ENCODE measurements at regions not wholly inside any gene's neighbourhood (a gene's known extent, or its start where the extent isn't known, plus 50 kb on each side); places are given as distances from the start of the nearest gene placed in this dataset.
A peak's percentile ranks its signal among the peaks of the same experiment; 100 is the strongest.

DNA sequence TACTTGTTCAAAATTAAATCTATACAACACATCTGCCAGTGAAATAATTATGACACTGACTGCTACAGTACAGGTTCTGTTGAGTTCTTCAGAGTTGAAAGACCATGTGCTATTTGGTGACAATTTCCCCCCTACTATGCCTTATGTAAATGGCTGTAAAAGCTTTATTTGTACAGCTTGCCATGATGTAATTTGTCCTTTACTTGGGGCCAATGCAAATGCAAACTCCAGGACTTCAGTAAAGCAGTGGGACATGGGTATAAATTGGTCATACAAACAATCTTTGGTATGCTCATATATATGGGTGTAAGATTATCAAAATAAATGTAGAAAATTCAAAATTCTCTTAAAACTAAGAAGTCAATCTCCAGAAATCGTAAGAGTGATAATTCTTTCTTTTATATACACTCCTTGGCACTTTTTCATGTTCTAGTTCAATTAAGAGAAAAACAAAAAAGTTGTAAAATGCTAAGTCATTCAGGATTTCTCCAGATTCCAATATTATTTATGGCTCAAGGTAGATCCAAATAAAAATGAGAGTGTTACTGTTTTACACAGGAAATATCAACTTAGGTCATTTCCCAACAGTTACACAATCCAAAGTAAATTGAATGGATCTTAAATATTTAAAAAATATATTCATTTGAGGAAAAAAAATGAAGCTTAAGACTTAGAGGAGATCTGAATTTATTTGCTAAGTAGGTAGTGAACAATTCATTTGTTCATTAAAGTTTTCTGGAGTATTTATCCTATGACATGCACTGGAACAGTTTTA, 1310.5 kb upstream of the CITED2 start:
- Histone ChIP-seq H3K4me1 (ENCODE audit: insufficient read depth, low read length, severe bottlenecking) (no peaks in the 10 kb centered on the region), H3F3A (ENCODE audit: insufficient read depth, low read length) (no peaks in the 10 kb centered on the region; the same call in 1 of the 2 replicates), H3K4me2 (ENCODE audit: low read length) (no peak overlapping the region), H3K79me2 (ENCODE audit: insufficient read depth, low read length) (no peaks in the 10 kb centered on the region), H3K9ac (ENCODE audit: low read length) (no peak overlapping the region), H2AFZ (ENCODE audit: low read length) (no peak overlapping the region), H4K20me1 (ENCODE audit: insufficient read depth, low read length) (no peaks in the 10 kb centered on the region), H3K36me3 (ENCODE audit: insufficient read depth, low read length) (no peaks in the 10 kb centered on the region), H3K27ac (ENCODE audit: low read depth, low read length, poor library complexity, severe bottlenecking) (no peak overlapping the region), H3K9me3 (ENCODE audit: low read length) (no peaks in the 10 kb centered on the region), H3K4me3 (ENCODE audit: low read depth, low read length, poor library complexity, severe bottlenecking) (no peak overlapping the region), H3K9me2 (ENCODE audit: low read depth, low read length) (no peaks in the 10 kb centered on the region), H3K27me3 (ENCODE audit: insufficient read depth, low read length) (no peaks in the 10 kb centered on the region)
- TF ChIP-seq, protein P1, sequence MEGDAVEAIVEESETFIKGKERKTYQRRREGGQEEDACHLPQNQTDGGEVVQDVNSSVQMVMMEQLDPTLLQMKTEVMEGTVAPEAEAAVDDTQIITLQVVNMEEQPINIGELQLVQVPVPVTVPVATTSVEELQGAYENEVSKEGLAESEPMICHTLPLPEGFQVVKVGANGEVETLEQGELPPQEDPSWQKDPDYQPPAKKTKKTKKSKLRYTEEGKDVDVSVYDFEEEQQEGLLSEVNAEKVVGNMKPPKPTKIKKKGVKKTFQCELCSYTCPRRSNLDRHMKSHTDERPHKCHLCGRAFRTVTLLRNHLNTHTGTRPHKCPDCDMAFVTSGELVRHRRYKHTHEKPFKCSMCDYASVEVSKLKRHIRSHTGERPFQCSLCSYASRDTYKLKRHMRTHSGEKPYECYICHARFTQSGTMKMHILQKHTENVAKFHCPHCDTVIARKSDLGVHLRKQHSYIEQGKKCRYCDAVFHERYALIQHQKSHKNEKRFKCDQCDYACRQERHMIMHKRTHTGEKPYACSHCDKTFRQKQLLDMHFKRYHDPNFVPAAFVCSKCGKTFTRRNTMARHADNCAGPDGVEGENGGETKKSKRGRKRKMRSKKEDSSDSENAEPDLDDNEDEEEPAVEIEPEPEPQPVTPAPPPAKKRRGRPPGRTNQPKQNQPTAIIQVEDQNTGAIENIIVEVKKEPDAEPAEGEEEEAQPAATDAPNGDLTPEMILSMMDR (IDR thresholded peaks at IDR 0.05; ENCODE audit: low read length), result no peak
- TF ChIP-seq EZH2 (IDR thresholded peaks at IDR 0.05; ENCODE audit: borderline replicate concordance, low read length), result no peak

DNA sequence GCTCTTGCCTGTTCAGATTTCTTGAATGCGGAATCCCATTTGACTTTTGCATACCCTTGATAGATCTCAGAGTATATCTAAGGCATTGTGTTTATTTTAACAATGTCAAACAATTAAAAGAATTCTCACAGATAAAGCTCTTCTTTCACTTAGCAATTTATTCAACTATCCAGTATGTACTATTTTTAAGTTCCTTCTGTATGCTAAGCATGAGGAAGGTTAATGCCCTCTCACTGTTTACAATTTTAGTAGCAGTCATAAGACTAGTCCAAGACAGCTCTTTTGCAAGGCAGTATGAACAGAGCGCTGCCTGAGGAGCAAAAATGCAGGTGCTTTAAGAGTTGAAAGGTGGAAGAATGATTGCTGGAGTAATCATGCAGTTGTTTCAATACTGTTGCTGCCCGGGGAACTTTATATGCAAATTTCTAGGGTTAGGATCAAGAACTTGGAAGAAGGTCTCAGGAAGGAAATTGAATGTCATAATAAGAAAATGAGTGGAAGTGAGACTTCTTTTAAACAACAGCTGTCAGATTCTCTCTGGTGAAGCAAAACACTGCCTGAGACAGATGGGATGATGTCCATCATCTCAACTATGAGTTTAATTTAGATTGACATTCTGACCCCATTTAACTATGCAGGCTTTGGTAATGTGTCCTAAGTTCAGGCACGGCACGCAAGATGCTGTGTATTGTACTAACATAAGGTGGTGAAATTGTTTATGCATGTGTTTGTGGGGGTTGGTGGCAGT, 1303.5 kb upstream of the CITED2 start:
- H3K27me3 ChIP-seq (ENCODE audit: insufficient read depth, low read length), result no peaks in the 10 kb centered on the region
- H3K27ac ChIP-seq (ENCODE audit: low read depth, low read length, poor library complexity, severe bottlenecking), result peak overlapping the region; percentile 13
- no peaks in the 10 kb centered on the region for H3K79me2 ChIP-seq (ENCODE audit: insufficient read depth, low read length)
- no peak overlapping the region for H2AFZ ChIP-seq (ENCODE audit: low read length)
- no peak overlapping the region for H3K4me3 ChIP-seq (ENCODE audit: low read depth, low read length, poor library complexity, severe bottlenecking)
- H3K4me1 ChIP-seq (ENCODE audit: insufficient read depth, low read length, severe bottlenecking), result peaks cover 14% of the 10 kb centered on the region
- H3K9me3 ChIP-seq (ENCODE audit: low read length), result no peaks in the 10 kb centered on the region
- TF ChIP-seq EZH2 (IDR thresholded peaks at IDR 0.05; ENCODE audit: borderline replicate concordance, low read length), result no peak
- TF ChIP-seq, protein P1 (IDR thresholded peaks at IDR 0.05; ENCODE audit: low read length), result no peak
- no peak overlapping the region for H3K4me2 ChIP-seq (ENCODE audit: low read length)
- no peaks in the 10 kb centered on the region; the same call in 1 of the 2 replicates for H3F3A ChIP-seq (ENCODE audit: insufficient read depth, low read length)
- no peaks in the 10 kb centered on the region for H3K36me3 ChIP-seq (ENCODE audit: insufficient read depth, low read length)
- H3K9me2 ChIP-seq (ENCODE audit: low read depth, low read length), result no peaks in the 10 kb centered on the region
- no peak overlapping the region for H3K9ac ChIP-seq (ENCODE audit: low read length)
- H4K20me1 ChIP-seq (ENCODE audit: insufficient read depth, low read length), result no peaks in the 10 kb centered on the region

DNA sequence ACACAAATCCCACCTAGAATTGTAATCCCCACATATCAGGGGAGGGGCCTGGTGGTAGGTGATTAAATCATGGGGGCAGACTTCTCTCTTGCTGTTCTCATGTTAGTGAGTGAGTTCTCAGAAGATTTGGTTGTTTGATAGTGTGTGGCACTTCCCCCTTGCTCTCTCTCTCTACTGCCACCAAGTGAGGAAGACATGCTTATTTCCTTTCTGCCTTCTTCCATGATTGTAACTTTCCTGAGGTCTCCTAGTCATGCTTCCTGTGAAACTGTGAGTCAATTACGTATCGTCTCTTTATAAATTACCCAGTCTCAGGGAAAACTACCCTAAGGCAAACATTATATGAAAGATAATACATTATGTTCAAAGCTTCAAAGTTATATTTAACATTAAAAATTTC, 1297.5 kb upstream of the CITED2 start:
- Histone ChIP-seq H3K36me3 (ENCODE audit: insufficient read depth, low read length) (no peaks in the 10 kb centered on the region), H3K4me1 (ENCODE audit: insufficient read depth, low read length, severe bottlenecking) (peaks cover 8% of the 10 kb centered on the region), H4K20me1 (ENCODE audit: insufficient read depth, low read length) (no peaks in the 10 kb centered on the region), H3K4me2 (ENCODE audit: low read length) (no peak overlapping the region), H3K9ac (ENCODE audit: low read length) (no peak overlapping the region), H3K79me2 (ENCODE audit: insufficient read depth, low read length) (no peaks in the 10 kb centered on the region), H2AFZ (ENCODE audit: low read length) (no peak overlapping the region), H3K9me3 (ENCODE audit: low read length) (peaks cover 5% of the 10 kb centered on the region), H3K27ac (ENCODE audit: low read depth, low read length, poor library complexity, severe bottlenecking) (no peak overlapping the region), H3K27me3 (ENCODE audit: insufficient read depth, low read length) (no peaks in the 10 kb centered on the region), H3K9me2 (ENCODE audit: low read depth, low read length) (no peaks in the 10 kb centered on the region), H3K4me3 (ENCODE audit: low read depth, low read length, poor library complexity, severe bottlenecking) (no peak overlapping the region), H3F3A (ENCODE audit: insufficient read depth, low read length) (no peaks in the 10 kb centered on the region)
- TF ChIP-seq, protein P1 (IDR thresholded peaks at IDR 0.05; ENCODE audit: low read length), result peak; percentile 38; the same call in 1 of the 2 replicates
- no peak for TF ChIP-seq EZH2 (IDR thresholded peaks at IDR 0.05; ENCODE audit: borderline replicate concordance, low read length)
